ENCODE measurements at regions not wholly inside any gene's neighbourhood (a gene's known extent, or its start where the extent isn't known, plus 50 kb on each side); places are given as distances from the start of the nearest gene placed in this dataset.

- no peak overlapping the region for H3K4me3 ChIP-seq (ENCODE audit: low read depth, low read length)
- no peak for DNase-seq (ENCODE audit: low read depth)
- TF ChIP-seq CTCF (conservative IDR thresholded peaks at IDR 0.05; ENCODE audit: low read depth, low read length), result no peak
These were observed 72.3 kb upstream of the VOPP1 start for GRCh38 chr7:55644567-55644966.

DNA sequence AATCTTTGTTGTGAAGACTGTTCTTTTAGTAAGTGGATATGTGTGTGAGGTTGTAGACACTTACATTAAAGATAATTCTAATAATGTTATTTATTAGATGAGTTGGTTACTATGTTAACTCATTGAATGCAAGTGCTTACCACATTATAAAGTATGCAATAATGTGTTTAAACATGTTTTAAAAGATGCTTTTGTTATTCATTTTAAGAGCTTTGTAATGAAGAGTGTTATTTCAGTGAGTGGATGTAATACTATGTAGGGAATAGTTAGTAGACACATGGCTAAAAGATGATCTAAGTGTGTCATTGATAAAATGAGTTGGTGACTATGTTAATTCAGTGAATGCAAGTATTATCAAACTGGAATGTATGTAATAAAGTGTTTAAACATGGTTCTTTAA lies 70.0 kb upstream of the VOPP1 start:
- no peak overlapping the region for H3K4me3 ChIP-seq (ENCODE audit: low read depth, low read length)
- no peak for TF ChIP-seq CTCF (conservative IDR thresholded peaks at IDR 0.05; ENCODE audit: low read depth, low read length)
- no peak for DNase-seq (ENCODE audit: low read depth)

DNA sequence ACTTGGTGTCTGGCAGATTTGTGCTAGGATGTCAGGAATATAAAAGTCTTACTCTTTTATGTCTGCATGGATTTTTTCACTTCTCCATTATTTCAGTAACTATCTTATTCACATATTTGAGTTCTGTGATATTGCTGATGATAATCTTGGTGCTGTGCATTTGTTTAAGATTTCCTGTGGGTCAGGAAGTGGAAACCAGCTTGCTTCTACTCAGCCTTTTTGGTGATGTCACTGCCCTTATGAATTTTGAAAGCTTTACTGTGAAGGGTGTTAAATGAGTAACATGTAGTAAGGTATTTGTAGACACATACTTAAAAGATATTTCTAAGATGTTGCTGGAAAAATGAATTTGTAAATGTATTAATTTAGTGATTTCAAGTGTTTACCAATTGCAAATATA lies 69.5 kb upstream of the VOPP1 start:
- no peak overlapping the region for H3K4me3 ChIP-seq (ENCODE audit: low read depth, low read length)
- TF ChIP-seq CTCF (conservative IDR thresholded peaks at IDR 0.05; ENCODE audit: low read depth, low read length), result no peak
- DNase-seq (ENCODE audit: low read depth), result no peak

DNA sequence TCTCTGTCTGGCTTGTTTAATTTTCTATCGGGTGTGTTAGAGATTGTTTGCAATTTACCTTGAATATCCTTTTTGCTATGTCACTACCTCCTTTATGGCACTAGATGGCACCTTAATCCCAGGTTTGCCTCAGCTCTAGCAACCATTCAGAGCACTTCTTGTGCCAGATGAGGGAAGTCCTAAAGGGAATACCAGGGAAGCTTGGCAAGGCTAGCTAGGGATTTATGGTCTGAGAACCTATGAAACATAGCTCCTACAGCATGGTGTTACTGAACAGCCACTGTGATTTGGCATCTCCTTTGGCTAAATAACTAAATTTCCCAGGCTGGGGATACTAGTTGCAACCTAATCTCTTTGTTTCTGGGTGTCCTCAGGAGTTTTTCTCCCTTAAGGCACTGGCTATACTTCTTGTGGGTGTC lies 69.0 kb upstream of the VOPP1 start:
- no peak overlapping the region for H3K4me3 ChIP-seq (ENCODE audit: low read depth, low read length)
- peak; percentile 88 for TF ChIP-seq CTCF (conservative IDR thresholded peaks at IDR 0.05; ENCODE audit: low read depth, low read length)
- DNase-seq (ENCODE audit: low read depth), result peak; percentile 59

GRCh38 chr7:55639640-55640039 lies 67.3 kb upstream of the VOPP1 start:
- no peak for DNase-seq (ENCODE audit: low read depth)
- TF ChIP-seq CTCF (conservative IDR thresholded peaks at IDR 0.05; ENCODE audit: low read depth, low read length), result no peak
- H3K4me3 ChIP-seq (ENCODE audit: low read depth, low read length), result no peak overlapping the region

DNA sequence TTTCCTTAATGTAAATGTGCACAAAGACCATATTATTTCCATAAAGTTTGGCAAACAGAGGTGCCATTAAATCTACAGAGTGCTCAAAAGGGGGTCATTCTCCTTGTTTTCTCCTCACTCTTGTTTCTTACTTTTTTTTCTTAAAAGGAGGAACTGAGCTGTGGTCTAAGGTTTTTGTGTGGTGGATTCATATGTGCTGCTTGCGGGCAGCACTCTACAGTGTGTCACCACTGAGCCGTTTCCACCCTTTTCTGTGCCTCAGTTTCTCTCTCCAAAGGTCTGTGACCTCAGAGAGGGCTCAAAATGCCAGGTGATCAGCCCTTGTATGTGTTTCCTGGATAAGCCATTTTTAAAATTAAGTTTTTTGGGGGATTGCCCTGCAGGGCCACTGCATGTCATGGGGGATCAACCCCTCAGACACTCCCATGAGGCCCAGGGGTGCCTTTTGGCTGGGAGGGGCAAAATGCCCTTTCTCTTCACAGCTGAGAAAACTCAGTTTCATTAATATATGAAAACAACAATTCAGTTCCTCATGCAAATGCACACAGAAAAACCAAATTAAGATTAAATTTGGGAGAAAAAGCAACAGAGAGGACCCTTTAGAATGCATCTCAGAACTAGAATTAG lies 56.9 kb upstream of the VOPP1 start:
- no peak for TF ChIP-seq CTCF (conservative IDR thresholded peaks at IDR 0.05; ENCODE audit: low read depth, low read length)
- no peak for DNase-seq (ENCODE audit: low read depth)
- no peak overlapping the region for H3K4me3 ChIP-seq (ENCODE audit: low read depth, low read length)

DNA sequence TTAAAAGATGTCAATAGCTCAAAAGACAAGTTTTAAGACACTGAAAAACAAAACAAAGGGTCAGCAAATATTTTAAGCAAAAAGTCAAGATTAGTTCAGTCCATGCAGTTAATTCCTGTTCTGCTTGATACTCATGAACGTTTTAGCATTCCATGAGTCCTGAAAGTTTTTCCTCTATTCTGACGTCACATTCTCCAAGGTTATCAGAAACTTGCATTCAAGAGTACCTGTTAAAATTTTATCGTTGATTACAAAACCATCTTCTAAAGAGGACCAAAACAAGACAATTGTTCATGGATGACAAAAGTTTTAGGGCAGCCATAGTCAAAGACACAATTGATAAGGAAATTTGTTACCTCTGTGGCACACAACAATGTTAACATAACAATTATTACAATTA lies 52.5 kb upstream of the VOPP1 start:
- no peak for TF ChIP-seq CTCF (conservative IDR thresholded peaks at IDR 0.05; ENCODE audit: low read depth, low read length)
- H3K4me3 ChIP-seq (ENCODE audit: low read depth, low read length), result no peak overlapping the region
- DNase-seq (ENCODE audit: low read depth), result no peak
